OCI-LY3 (cell line): ENCODE measurements at regions not wholly inside any gene's neighbourhood (a gene's known extent, or its start where the extent isn't known, plus 50 kb on each side); places are given as distances from the start of the nearest gene placed in this dataset.

Source experiments
- CTCF ChIP-seq: fragments of 200-600, 300-600 bp; sonication (generic); IDR thresholded peaks from 2 replicates; pipeline ENCODE4 v1.5.1; 2014; ENCODE audit warnings: antibody characterized with exemption, low read length, low read depth
- EZH2phosphoT487 ChIP-seq: fragments of 200-600 bp; shearing (Covaris generic); IDR thresholded peaks from 2 replicates; pipeline ENCODE4 v1.6.1; 2018; ENCODE audit warnings: antibody characterized with exemption, mixed run types, low read depth

GRCh38 chr1:87452648-87453047 is 124.0 kb downstream of the LMO4 start:
- TF ChIP-seq CTCF, result no peak
- no peak for TF ChIP-seq EZH2phosphoT487
